Bronchial epithelial cell (primary cell): ENCODE measurements at regions not wholly inside any gene's neighbourhood (a gene's known extent, or its start where the extent isn't known, plus 50 kb on each side); places are given as distances from the start of the nearest gene placed in this dataset.

Experiments used
- DNase-seq: peaks from one replicate; pipeline ENCODE4 v3.0.0-alpha.2; 2010; ENCODE audit warnings: low read depth
- FAIRE-seq: peaks from 2 replicates; lab custom pipeline; 2011; peaks lifted over from hg19 to GRCh38; lab: Jason Lieb, UNC
- H3K27me3 ChIP-seq: 2 replicates; pipeline ENCODE4 v1.5.1; 2011; ENCODE audit warnings: low read length; ENCODE audit not compliant: control insufficient read depth, insufficient read depth
- H3K36me3 ChIP-seq: 2 replicates; pipeline ENCODE4 v1.5.1; 2011; ENCODE audit warnings: low read length; ENCODE audit not compliant: control insufficient read depth, insufficient read depth
- H3K4me3 ChIP-seq: 2 replicates; pipeline ENCODE4 v1.5.1; 2011; ENCODE audit warnings: mild to moderate bottlenecking, low read depth, low read length, control low read depth
- TF ChIP-seq, protein P1 (sequence below): IDR thresholded peaks from 2 replicates; pipeline ENCODE4 v1.5.1; 2011; ENCODE audit warnings: mild to moderate bottlenecking, moderate library complexity, low read length, control low read depth, inconsistent platforms; ENCODE audit not compliant: insufficient read depth, severe bottlenecking

DNA sequence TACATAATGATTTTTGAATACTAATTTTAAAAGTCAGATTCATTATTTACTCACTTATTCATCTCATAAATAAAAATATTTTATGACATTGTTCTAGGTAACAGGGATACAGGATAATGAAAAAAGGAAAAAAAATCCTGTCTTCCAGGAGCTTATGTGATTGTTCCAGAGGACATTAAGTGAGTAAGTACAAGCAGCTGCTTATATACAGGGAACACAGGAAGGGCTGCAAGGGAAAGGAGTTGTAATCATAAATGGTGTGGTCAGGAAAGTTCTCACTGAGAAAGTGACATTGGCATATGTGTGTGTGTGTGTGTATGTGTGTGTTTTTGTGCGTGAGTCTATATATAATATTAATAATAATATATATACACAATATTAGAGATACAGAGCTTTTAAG lies 121.8 kb downstream of the HAO1 start:
- DNase-seq (no peak), FAIRE-seq (no peak)
- Histone ChIP-seq H3K4me3 (no peak overlapping the region), H3K36me3 (no peaks in the 10 kb centered on the region), H3K27me3 (no peaks in the 10 kb centered on the region)
- TF ChIP-seq, protein P1, sequence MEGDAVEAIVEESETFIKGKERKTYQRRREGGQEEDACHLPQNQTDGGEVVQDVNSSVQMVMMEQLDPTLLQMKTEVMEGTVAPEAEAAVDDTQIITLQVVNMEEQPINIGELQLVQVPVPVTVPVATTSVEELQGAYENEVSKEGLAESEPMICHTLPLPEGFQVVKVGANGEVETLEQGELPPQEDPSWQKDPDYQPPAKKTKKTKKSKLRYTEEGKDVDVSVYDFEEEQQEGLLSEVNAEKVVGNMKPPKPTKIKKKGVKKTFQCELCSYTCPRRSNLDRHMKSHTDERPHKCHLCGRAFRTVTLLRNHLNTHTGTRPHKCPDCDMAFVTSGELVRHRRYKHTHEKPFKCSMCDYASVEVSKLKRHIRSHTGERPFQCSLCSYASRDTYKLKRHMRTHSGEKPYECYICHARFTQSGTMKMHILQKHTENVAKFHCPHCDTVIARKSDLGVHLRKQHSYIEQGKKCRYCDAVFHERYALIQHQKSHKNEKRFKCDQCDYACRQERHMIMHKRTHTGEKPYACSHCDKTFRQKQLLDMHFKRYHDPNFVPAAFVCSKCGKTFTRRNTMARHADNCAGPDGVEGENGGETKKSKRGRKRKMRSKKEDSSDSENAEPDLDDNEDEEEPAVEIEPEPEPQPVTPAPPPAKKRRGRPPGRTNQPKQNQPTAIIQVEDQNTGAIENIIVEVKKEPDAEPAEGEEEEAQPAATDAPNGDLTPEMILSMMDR, result no peak

DNA sequence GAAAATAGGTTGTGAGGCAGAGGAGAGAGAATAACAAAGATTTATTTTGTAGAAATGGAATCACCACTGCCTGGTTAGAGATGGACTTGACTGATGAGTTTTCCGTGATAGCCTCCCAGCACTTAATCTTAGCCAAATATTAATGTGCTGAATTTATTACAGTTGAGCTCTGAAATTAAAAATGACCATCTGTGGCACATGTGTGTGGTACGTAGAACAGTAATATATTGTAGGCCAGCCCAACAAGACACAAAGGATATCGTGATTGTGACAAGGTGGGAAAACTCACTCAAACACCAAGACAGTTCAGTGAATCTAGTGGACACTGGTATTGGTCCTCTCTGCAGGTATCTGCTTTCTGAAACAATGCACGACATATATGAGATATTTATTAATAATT lies 119.4 kb downstream of the HAO1 start:
- TF ChIP-seq, protein P1, result no peak
- Histone ChIP-seq H3K4me3 (no peak overlapping the region), H3K36me3 (no peaks in the 10 kb centered on the region), H3K27me3 (no peaks in the 10 kb centered on the region)
- no peak for DNase-seq
- no peak for FAIRE-seq

DNA sequence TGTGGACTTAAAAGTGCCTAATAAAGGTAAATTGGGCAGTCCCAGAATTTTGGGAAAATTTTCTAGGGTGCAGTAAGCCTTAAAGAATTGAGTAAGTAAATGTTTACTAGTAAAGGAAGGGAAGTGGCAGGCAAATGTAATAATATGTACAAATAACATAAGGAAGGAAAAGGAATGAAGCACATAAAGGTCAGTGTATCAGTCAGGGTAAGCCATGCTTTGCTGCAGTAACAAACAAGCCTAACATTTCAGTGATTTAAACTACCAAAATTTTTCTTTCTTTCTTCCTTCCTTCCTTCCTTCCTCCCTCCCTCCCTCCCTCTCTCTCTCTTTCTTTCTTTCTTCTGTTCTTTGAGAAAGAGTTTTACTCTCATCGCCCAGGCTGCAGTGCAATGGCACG lies 117.5 kb downstream of the HAO1 start:
- no peaks in the 10 kb centered on the region for H3K27me3 ChIP-seq
- H3K36me3 ChIP-seq, result no peaks in the 10 kb centered on the region
- no peak for DNase-seq
- FAIRE-seq, result no peak
- H3K4me3 ChIP-seq, result no peak overlapping the region
- TF ChIP-seq, protein P1, result no peak

DNA sequence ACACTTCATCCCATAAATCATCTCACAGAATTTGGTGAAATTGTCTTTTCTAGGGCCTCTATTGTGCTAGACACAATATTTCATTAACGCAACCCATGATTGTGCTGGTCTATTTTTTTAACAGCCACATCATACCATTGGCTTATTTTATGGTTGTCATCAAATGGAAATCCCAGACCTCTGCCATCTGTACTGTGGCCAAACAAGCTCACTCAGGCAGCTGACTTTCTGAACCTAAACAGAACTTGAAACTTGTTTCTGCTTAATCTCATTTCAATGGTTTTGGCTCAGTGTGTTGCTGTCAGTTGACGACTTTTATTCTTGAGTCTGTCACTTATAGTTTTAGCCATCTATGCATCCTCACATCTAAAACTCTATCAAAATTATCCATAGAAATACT lies 111.8 kb downstream of the HAO1 start:
- Histone ChIP-seq H3K36me3 (no peaks in the 10 kb centered on the region), H3K4me3 (no peak overlapping the region), H3K27me3 (no peaks in the 10 kb centered on the region)
- TF ChIP-seq, protein P1, result no peak
- DNase-seq, result no peak
- FAIRE-seq, result no peak

DNA sequence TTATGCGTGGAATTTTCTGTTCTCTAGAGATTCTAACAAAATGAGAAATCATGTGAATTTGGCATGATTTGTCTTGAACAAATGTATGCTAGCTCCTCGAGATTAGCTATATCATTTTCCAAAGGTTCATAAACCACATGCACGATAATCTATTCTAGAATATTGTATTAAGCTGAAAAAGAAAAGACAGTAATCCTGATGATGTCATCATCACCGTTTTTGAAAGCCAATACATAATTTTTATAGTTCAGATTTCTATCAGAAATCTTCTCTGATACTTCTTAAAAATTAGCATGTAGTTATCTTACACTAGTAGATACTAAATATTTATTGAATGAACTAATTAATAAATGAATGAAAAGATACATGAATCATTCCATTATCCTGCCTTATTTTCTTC lies 111.2 kb downstream of the HAO1 start:
- Histone ChIP-seq H3K36me3 (no peaks in the 10 kb centered on the region), H3K4me3 (no peak overlapping the region), H3K27me3 (no peaks in the 10 kb centered on the region)
- DNase-seq (no peak), FAIRE-seq (no peak)
- TF ChIP-seq, protein P1, result no peak

DNA sequence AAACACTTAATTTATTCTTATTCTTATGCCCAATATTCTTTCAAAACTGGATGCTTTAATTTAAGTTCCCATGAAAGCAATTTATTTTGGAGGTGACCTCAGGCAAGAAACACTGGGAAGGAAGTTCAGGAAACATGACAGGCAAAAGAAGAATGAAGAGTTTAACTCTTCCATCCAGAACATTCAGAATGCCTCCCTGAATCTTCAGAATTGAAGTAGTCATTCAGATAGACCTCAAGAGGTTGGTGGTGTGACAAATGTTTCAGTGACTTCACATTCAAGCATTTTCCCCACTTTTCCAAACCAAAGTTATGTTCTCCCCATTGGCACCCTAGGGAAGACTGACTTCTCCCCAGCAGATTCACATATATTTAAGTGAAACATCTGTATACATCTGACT lies 110.5 kb downstream of the HAO1 start:
- no peaks in the 10 kb centered on the region for H3K36me3 ChIP-seq
- FAIRE-seq, result no peak
- H3K27me3 ChIP-seq, result no peaks in the 10 kb centered on the region
- TF ChIP-seq, protein P1, result no peak
- no peak for DNase-seq
- H3K4me3 ChIP-seq, result no peak overlapping the region
